Activated T-cell treated with anti-CD3 and anti-CD28 coated beads, Interleukin-2, amount 50 U/mL, for 24 hours (primary cell): ENCODE measurements at regions not wholly inside any gene's neighbourhood (a gene's known extent, or its start where the extent isn't known, plus 50 kb on each side); places are given as distances from the start of the nearest gene placed in this dataset.

Experiments used
- DNase-seq: peaks from one replicate; pipeline ENCODE4 v3.0.0-alpha.2; 2020
- H3K27ac Mint-ChIP-seq: 2 replicates; pipeline ENCODE4 v1.8.0; 2020; ENCODE audit warnings: mild to moderate bottlenecking, mixed read lengths
- H3K27me3 Mint-ChIP-seq: 2 replicates; pipeline ENCODE4 v1.8.0; 2020; ENCODE audit warnings: mixed read lengths
- H3K36me3 Mint-ChIP-seq: 2 replicates; pipeline ENCODE4 v1.8.0; 2020; ENCODE audit warnings: low read depth, mixed read lengths
- H3K4me1 Mint-ChIP-seq: 2 replicates; pipeline ENCODE4 v1.8.0; 2020; ENCODE audit warnings: low read depth, mixed read lengths
- H3K4me3 Mint-ChIP-seq: 2 replicates; pipeline ENCODE4 v1.8.0; 2020; ENCODE audit warnings: mild to moderate bottlenecking, moderate library complexity, mixed read lengths
- H3K9me3 Mint-ChIP-seq: 2 replicates; pipeline ENCODE4 v1.8.0; 2020; ENCODE audit warnings: mixed read lengths

GRCh38 chr6:3575701-3576100 lies 118.9 kb upstream of the SLC22A23 start:
- H3K27ac Mint-ChIP-seq, result no peak overlapping the region
- no peaks in the 10 kb centered on the region for H3K9me3 Mint-ChIP-seq
- DNase-seq, result no peak
- H3K4me3 Mint-ChIP-seq, result no peak overlapping the region
- H3K4me1 Mint-ChIP-seq, result no peaks in the 10 kb centered on the region
- peaks cover 7% of the 10 kb centered on the region for H3K27me3 Mint-ChIP-seq
- H3K36me3 Mint-ChIP-seq, result no peaks in the 10 kb centered on the region

GRCh38 chr6:3575166-3575565 lies 118.3 kb upstream of the SLC22A23 start:
- Mint-ChIP-seq H3K4me3 (no peak overlapping the region), H3K27me3 (peaks cover 7% of the 10 kb centered on the region), H3K36me3 (no peaks in the 10 kb centered on the region), H3K9me3 (no peaks in the 10 kb centered on the region), H3K27ac (no peak overlapping the region), H3K4me1 (no peaks in the 10 kb centered on the region)
- DNase-seq, result no peak

GRCh38 chr6:3573670-3574069 lies 116.8 kb upstream of the SLC22A23 start:
- no peak for DNase-seq
- Mint-ChIP-seq H3K4me1 (no peaks in the 10 kb centered on the region), H3K9me3 (no peaks in the 10 kb centered on the region), H3K27ac (no peak overlapping the region), H3K36me3 (no peaks in the 10 kb centered on the region), H3K27me3 (peaks cover 7% of the 10 kb centered on the region), H3K4me3 (no peak overlapping the region)

- peaks cover 7% of the 10 kb centered on the region for H3K27me3 Mint-ChIP-seq
- no peak for DNase-seq
- no peak overlapping the region for H3K27ac Mint-ChIP-seq
- no peak overlapping the region for H3K4me3 Mint-ChIP-seq
- no peaks in the 10 kb centered on the region for H3K4me1 Mint-ChIP-seq
- no peaks in the 10 kb centered on the region for H3K9me3 Mint-ChIP-seq
- H3K36me3 Mint-ChIP-seq, result no peaks in the 10 kb centered on the region
Observed at GRCh38 chr6:3571836-3572235, 115.0 kb upstream of the SLC22A23 start.

- Mint-ChIP-seq H3K4me1 (no peaks in the 10 kb centered on the region), H3K27ac (no peak overlapping the region), H3K27me3 (peaks cover 7% of the 10 kb centered on the region), H3K4me3 (no peak overlapping the region), H3K36me3 (no peaks in the 10 kb centered on the region), H3K9me3 (no peaks in the 10 kb centered on the region)
- no peak for DNase-seq
Observed at GRCh38 chr6:3571250-3571681, 114.4 kb upstream of the SLC22A23 start.

- DNase-seq, result no peak
- H3K4me1 Mint-ChIP-seq, result no peaks in the 10 kb centered on the region
- H3K4me3 Mint-ChIP-seq, result no peak overlapping the region
- H3K36me3 Mint-ChIP-seq, result no peaks in the 10 kb centered on the region
- no peak overlapping the region for H3K27ac Mint-ChIP-seq
- H3K27me3 Mint-ChIP-seq, result peaks cover 5% of the 10 kb centered on the region
- H3K9me3 Mint-ChIP-seq, result no peaks in the 10 kb centered on the region
Observed at GRCh38 chr6:3569816-3570215, 113.0 kb upstream of the SLC22A23 start.

DNA sequence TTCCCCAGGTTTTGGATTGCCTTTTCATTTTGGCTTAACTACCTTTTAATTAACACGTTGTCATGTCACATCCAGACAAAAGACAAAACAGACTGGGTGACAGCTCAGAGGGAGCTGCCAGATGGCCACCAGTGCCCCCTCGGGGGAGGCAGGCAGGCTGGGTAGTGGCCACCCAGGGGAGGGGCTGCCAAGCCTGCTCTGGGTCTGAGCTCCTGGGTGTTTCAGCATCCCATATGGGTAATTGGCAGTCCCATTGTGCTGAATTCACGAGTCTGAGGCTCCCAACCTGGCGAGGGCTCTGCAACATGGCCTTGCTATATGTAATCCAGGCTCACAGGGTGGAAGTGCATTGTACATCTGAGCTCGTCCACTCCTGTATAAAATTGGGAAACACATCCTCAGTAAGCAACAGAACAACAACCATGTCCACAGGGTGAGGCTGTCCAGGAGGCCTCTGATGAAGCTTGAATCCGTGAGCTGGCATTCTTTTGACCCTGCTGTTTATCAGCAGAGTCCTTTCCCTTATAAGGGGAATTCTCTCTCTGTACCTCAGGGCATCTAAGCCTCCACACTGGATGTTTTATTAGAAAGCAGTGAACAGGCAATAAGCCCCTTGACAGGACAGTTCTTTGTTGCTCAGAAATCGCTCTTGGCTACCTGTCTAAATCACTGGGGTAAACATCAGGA lies 111.7 kb upstream of the SLC22A23 start:
- Mint-ChIP-seq H3K36me3 (no peaks in the 10 kb centered on the region), H3K27ac (no peak overlapping the region)

GRCh38 chr6:3566812-3567211 lies 110.0 kb upstream of the SLC22A23 start:
- H3K9me3 Mint-ChIP-seq, result no peaks in the 10 kb centered on the region
- no peak overlapping the region for H3K27ac Mint-ChIP-seq
- H3K4me1 Mint-ChIP-seq, result no peaks in the 10 kb centered on the region
- H3K4me3 Mint-ChIP-seq, result no peak overlapping the region
- H3K27me3 Mint-ChIP-seq, result no peaks in the 10 kb centered on the region
- DNase-seq, result no peak
- no peaks in the 10 kb centered on the region for H3K36me3 Mint-ChIP-seq

More for the DNA sequence above, 111.7 kb upstream of the SLC22A23 start:
- H3K9me3 Mint-ChIP-seq, result no peaks in the 10 kb centered on the region
- DNase-seq, result no peak
- no peaks in the 10 kb centered on the region for H3K4me1 Mint-ChIP-seq
- H3K4me3 Mint-ChIP-seq, result no peak overlapping the region
- no peaks in the 10 kb centered on the region for H3K27me3 Mint-ChIP-seq

DNA sequence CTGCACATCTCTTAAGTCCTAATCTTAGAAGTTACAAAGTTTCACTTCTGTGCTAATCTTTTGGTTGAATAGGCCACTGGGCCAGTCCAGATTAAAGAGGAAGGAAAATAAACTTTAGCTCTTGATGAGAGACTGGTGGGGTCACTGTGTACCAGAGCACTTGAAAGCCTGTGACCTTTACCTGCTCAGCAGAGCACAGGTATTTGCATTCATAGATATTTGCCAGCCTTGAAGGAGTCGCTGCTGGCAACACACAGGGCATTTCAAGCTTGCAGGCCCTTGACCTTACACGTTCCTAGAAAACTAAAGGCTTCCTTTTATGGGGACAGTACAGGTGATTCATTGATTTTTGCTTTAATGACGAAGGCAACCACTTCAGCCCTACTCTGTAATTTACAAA lies 108.4 kb upstream of the SLC22A23 start:
- no peaks in the 10 kb centered on the region for H3K9me3 Mint-ChIP-seq
- H3K27me3 Mint-ChIP-seq, result no peaks in the 10 kb centered on the region
- no peak overlapping the region for H3K4me3 Mint-ChIP-seq
- no peaks in the 10 kb centered on the region for H3K36me3 Mint-ChIP-seq
- DNase-seq, result no peak
- H3K4me1 Mint-ChIP-seq, result no peaks in the 10 kb centered on the region
- H3K27ac Mint-ChIP-seq, result no peak overlapping the region

DNA sequence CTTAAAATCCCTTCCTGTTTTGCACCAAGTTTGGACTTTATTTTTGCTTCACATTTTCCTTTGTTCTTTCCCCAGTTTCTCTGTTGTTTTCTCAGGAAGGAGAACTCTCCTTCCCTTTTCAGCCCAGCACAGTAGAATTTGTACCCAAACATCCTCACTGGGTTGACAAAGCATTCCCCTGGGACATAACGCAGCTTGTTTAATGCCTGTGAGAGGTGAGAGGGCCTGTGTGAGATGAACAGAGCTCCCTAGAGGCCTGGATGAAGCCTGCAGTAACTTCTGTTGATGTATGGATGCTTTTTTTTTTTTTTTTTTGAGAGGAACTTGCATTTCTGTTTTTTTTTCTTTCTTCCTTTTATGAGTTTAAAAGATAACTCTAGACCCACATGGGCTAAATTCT lies 104.9 kb upstream of the SLC22A23 start:
- H3K36me3 Mint-ChIP-seq, result no peaks in the 10 kb centered on the region
- no peak overlapping the region for H3K27ac Mint-ChIP-seq
- H3K27me3 Mint-ChIP-seq, result peaks cover 16% of the 10 kb centered on the region
- no peak overlapping the region for H3K4me3 Mint-ChIP-seq
- H3K9me3 Mint-ChIP-seq, result no peaks in the 10 kb centered on the region
- no peak for DNase-seq
- H3K4me1 Mint-ChIP-seq, result no peaks in the 10 kb centered on the region

DNA sequence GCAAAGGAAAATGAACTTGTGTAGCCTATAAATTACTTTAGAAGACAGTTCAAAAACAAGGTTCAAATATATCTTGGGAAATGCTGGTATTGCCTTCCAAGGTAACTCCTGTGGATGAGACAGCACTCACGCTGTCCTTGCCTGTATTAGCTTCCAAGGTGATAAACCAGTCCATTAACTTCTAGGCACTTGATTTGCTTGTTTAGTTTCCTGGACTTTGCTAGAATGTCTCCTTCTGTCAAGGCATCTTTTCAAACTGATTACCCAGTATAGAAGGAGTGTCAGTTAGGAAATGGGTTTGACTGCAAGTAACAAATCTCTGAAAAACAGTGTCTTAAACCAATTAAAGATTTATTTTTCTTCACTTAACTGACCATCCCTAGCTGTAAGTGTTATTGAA lies 103.4 kb upstream of the SLC22A23 start:
- Mint-ChIP-seq H3K4me1 (no peaks in the 10 kb centered on the region), H3K27ac (no peak overlapping the region), H3K27me3 (peaks cover 29% of the 10 kb centered on the region), H3K36me3 (no peaks in the 10 kb centered on the region), H3K9me3 (no peaks in the 10 kb centered on the region), H3K4me3 (no peak overlapping the region)
- no peak for DNase-seq

GRCh38 chr6:3559561-3559960 lies 102.7 kb upstream of the SLC22A23 start:
- no peak overlapping the region for H3K27ac Mint-ChIP-seq
- H3K4me1 Mint-ChIP-seq, result no peaks in the 10 kb centered on the region
- no peaks in the 10 kb centered on the region for H3K9me3 Mint-ChIP-seq
- H3K36me3 Mint-ChIP-seq, result no peaks in the 10 kb centered on the region
- no peak for DNase-seq
- no peak overlapping the region for H3K4me3 Mint-ChIP-seq
- peaks cover 30% of the 10 kb centered on the region for H3K27me3 Mint-ChIP-seq

GRCh38 chr6:3557336-3557735 lies 100.5 kb upstream of the SLC22A23 start:
- H3K9me3 Mint-ChIP-seq, result no peaks in the 10 kb centered on the region
- H3K27ac Mint-ChIP-seq, result no peak overlapping the region
- H3K27me3 Mint-ChIP-seq, result peaks cover 35% of the 10 kb centered on the region
- DNase-seq, result no peak
- H3K36me3 Mint-ChIP-seq, result no peaks in the 10 kb centered on the region
- no peaks in the 10 kb centered on the region for H3K4me1 Mint-ChIP-seq
- no peak overlapping the region for H3K4me3 Mint-ChIP-seq

DNA sequence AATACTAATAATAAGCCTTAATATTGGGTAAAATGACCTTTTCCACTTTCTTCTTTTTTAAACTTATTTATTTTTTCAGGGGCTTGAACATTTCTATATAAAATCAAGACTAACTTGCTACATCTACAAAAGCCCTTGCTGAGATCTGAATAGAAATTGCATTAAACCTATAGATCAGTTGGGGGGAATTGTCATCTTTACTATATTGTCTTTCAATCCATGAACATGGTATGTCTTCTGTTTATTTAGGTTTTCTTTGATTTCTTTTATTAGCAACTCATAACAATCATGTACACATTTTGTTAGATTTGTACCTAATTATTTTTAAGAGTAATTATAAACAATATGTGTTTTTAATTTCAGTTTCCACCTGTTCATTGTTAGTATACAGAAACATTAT lies 96.4 kb upstream of the SLC22A23 start:
- no peaks in the 10 kb centered on the region for H3K4me1 Mint-ChIP-seq
- DNase-seq, result no peak
- H3K27ac Mint-ChIP-seq, result no peak overlapping the region
- no peaks in the 10 kb centered on the region for H3K9me3 Mint-ChIP-seq
- H3K27me3 Mint-ChIP-seq, result peaks cover 33% of the 10 kb centered on the region
- no peak overlapping the region for H3K4me3 Mint-ChIP-seq
- H3K36me3 Mint-ChIP-seq, result no peaks in the 10 kb centered on the region

DNA sequence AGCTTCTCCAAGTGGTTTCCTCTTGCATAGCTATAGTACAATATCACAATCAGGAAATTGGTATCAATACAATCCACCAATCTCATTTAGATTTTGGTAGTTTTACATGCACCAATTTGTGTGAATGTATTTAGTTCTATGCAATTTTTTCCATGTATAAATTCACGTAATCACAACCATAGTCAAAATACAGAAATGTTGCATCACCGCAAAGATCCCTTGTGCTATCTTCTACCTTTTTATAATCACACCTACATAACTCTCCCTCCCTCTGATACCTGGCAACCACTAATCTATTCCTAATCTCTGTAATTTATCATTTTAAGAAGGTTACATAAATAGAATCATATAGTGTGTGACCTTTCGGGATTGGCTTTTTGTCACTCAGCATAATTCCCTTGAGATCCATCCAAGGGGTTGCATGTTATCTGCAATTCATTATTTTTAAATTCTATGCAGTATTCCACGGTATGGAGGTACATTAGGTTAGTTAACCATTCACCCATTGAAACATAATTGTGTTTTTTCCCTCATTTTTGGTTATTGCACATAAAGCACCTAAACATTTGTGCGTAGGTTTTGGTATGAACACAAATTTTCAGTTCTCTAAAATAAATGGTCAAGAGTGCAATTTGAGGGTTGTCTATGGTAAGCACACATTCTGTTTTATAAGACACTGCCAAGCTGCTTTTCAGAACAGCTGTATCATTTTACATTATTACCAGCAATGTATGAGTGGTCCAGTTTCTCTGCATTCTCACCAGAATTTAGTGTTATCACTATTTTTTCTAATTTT lies 95.1 kb upstream of the SLC22A23 start:
- no peak overlapping the region for H3K27ac Mint-ChIP-seq
- no peaks in the 10 kb centered on the region for H3K9me3 Mint-ChIP-seq
- no peaks in the 10 kb centered on the region for H3K36me3 Mint-ChIP-seq
- no peak for DNase-seq
- H3K27me3 Mint-ChIP-seq, result peaks cover 27% of the 10 kb centered on the region
- no peaks in the 10 kb centered on the region for H3K4me1 Mint-ChIP-seq
- H3K4me3 Mint-ChIP-seq, result no peak overlapping the region
